IPS DF 4.7 (cell line): ENCODE measurements at regions not wholly inside any gene's neighbourhood (a gene's known extent, or its start where the extent isn't known, plus 50 kb on each side); places are given as distances from the start of the nearest gene placed in this dataset.

ENCODE experiments used
- DNase-seq: peaks from one replicate; pipeline ENCODE4 v3.0.0-alpha.2; 2013; ENCODE audit warnings: low spot score; ENCODE audit errors: extremely low read depth

DNA sequence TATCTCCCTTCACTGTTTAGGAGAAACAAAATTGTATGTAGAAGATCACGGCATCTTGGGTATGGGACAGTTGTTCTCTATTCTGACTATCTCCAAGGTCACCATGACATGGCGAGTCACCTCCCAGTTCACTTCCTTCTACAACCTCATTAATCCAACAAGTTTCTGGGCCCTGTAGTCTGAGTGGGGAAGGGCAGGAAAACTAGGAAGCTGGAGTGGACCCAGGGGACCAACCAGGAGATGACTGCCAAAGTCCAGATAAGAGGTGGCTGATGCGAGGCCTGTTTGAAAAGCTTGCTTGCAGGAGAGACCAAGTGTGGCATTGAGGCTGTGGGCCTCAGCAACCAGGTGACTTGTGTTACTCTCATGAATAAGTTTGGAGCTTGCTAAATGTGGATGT is 584.9 kb downstream of the TNS3 start:
- DNase-seq: no peak

DNA sequence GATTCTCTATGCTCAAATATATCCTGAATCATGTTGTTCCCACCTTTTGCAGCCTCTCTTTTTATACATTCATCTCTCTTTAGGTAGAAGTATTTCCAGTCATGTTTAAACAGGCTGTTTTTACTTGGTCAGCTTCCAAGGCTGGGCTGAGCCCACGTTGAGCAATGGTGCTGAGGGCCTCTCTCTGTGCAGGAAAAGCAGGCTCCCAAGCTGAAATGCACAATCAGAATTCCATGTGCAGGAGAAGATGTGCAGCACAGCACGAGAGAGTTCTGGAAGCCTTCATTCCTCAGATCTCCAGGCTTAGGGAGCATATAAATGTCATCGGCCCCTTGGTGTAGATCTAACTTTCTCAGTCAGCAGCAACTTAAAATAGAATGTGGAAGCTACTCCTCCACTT is 588.5 kb downstream of the TNS3 start:
- DNase-seq: no peak

DNA sequence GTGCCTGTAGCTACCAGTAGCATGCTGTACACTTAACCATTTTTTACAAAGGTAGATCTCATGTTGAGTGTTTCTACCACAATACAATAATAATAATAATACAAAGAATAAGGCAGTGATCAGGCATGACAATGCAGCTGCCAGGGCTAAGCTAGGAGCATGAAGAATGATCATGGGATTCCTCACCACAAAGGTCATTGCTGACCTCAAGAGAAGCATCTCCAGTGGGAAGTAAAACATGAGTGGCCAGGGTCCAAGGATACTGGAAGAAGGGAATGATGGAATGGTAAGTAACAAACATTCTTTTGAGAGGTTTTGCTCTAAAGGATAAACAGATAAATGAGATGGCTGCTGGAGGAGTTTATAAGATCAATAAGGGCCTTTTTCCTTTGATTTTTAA is 591.1 kb downstream of the TNS3 start:
- no peak for DNase-seq

DNA sequence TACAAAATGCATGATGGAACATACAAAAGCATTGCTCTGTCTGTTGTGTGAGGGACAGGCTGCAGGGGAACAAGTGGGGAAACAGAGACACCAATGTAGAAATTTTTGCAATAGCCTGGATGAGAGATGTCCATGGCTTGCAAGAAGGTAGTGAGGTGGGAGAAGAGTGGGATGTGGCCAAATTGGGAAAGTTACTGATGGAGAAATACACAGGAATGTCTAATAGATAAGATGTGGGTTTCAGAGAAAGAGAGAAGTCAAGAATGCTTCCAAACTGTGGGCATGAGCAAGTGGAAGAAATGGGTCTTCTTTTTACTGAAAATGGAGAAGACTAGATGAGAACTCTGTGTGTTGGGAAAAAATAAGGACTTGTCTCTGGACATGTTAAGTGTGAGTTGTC is 592.7 kb downstream of the TNS3 start:
- DNase-seq: no peak

DNA sequence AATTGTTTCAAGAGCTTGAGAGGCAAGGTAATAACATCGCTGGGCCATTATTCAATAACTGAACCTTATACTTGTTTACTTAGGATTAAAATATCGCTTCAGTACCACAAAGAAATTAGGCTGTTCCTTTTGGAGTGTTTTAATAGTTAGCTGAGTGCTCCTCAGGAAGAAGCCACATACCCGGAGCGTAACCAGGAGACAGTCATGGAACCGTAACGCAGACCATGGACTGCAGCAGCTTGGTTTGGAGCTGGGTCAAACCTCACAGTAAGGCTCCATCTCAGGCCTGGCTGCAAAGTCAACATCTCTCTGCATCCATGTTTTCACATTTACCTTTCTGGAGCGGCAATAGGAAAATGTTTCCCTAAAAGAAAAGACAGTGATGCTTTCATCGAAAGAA is 599.0 kb downstream of the TNS3 start:
- no peak for DNase-seq

DNA sequence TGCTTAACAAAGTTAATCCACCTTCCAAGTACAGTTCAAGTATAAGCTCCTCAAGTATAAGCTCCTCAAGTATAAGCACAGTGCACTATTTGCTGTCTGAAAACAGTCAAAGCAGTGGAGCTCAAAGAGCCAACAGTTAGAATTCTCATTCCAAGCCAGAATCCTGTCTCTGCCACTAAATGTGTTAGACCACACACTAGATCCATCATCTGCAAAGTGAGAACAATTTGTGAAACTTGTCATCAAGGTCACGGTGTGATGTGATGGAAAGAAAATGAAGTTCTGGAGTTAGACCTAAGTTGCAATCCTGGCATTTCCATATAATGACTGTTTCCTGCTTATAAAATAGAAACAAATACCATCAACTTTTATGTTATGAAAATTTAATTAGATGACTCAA is 602.5 kb downstream of the TNS3 start:
- no peak for DNase-seq

DNA sequence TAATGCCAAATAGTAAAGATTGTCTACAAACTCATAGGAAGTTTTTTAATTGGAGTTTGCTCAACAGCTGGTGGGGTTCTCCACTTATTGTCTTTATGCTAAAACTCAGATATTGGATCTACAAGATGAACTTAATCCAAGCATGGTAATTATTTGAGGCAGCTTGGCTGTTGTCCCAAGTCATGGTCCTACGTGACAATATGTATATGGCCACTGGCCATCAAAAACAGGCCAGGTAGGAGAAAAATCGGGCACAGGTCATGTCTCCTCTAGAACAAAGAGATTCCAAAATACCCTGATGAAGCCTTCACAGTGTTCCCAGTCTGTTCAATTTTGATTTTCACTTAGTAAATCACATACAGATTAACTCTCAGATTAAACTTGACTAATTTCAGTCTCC is 606.4 kb downstream of the TNS3 start:
- DNase-seq: no peak

DNA sequence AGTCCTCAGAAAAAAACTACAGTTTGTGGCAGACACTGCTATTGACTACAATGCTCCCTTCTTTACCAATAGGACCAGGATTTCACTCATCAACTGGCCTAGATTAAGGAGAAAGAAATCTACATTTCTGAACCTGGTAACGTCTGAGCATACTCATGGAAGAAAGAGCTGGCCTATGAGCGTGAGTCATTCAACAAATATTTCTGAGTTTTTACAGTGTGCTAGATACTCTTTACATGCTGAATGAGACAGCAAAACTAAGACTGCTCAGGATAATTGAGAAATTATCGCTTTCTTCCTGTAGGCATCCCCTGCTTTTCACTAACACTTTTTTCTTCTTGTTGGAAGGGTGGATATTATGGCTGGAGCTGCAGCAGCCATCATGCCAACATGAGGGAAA is 609.7 kb downstream of the TNS3 start:
- no peak for DNase-seq

DNA sequence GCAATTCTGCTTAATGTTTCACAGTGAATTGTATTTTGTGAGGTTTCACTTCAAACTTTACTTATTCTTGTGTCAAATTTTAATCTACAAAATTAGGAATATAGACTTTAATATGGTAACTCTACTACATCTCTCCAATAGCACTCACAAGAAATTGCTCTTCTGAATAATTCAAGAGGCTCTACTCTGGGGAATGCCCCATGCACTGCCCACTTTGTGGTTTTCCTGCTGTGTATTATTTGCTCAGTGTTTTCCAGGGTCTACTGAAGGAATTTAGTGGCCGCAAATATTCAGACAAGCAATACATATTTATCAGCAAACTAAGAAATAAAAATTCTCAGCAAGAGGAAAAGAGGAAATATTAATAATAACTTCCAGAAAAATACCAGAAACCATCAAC is 611.4 kb downstream of the TNS3 start:
- DNase-seq: no peak

DNA sequence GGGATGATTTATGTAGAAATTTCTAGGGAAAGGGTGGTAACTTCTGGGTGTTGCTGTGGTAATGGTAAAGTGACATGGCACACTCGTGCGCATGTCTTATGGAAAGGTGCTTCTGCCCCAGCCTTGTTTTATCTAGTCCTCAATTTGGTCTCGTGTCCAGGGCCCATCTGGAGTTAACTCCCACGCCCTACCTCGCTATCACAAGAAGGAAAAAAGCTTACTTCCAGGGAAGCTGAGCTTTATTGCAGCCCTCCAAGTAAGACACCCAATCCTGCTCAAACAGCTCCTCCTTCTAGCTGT is 611.8 kb downstream of the TNS3 start:
- no peak for DNase-seq

DNA sequence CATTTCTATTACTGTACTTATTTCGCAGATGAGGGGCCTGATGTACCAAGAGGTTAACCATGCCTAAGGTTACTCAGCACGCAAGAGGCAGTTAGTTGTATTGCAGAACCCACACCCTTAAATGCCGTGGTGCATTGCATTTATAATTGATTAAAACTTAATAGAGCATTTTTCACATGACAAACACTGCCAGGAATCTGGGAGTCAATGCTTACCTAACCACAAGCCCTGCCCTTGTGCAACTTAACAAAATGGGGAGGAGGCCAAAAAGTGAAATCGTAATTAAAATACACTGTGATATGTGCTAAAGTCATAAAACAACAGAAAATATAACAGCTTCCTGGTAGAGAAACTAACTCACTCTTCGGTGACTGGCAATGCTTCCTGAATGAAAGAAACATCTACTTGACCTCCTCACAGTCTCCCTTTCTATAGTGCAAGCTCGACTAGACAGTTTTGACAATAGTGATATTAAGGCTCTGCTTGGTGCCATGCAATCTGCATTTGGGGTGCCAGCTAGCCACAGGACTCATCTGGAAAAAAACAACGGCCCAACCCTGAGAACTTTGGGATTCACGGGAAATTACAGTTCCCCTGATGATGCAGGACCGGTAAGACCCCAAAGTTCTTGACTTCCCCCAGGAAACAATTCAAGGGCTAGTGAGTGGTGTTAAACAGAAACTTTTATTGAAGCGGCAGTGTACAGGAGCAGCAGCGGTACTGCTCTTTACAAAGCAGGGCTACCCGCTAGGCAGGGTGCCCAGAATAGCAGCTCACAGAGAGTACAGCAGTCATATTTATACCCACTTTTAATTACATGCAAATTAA is 612.4 kb downstream of the TNS3 start:
- no peak for DNase-seq

DNA sequence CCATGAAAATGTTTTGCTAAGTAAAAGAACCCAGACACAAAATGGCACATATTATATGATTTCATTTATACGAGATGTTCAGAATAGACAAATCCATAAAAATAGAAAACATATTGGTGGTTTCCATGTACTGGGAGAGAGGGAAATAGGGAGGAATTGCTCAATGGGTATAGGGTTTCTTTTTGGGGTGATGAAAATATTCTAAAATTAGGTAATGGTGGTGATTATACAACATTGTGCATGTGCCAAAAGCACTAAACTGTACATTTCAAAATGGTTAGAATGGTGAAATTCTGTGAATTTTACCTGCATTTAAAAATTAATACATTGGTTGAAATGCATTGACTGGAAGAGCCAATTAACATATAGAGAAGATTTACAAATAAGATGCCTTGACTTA is 613.9 kb downstream of the TNS3 start:
- DNase-seq: no peak

DNA sequence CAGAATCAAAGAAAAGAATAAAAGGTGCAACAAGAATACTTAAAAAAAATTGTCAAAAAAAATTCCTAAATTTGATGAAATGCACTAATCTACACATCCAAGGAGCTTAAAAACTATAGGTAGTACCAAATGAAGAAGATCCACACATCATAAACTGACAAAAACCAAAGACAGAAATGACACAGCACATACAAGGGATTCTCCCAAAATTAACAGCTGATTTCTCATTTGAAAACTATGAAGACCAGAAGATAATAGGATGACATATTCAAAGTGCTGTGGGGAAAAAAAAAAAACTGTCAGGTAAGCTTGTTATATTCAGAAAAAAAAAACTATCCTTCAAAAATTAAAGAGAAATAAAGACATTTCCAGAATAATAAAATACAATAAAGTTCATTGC is 618.2 kb downstream of the TNS3 start:
- no peak for DNase-seq

DNA sequence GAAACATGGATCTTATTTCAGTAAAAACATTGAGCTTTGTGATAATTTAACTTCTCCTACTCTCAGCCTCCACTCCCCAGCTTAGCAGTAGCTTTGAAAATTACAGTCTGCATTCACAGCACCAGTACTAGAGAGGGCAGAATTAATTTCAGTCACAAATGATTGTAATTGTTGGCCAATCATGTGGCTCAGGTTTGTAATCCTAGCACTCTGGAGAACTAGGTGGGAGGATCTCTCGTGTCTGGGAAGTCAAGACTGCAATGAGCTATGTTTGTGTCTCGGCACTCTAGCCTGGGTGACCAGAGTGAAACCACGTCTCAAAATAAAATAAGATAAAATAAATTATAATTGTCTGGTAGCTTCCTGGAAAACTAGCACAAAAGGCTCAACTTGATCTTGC is 620.9 kb downstream of the TNS3 start:
- DNase-seq: no peak

DNA sequence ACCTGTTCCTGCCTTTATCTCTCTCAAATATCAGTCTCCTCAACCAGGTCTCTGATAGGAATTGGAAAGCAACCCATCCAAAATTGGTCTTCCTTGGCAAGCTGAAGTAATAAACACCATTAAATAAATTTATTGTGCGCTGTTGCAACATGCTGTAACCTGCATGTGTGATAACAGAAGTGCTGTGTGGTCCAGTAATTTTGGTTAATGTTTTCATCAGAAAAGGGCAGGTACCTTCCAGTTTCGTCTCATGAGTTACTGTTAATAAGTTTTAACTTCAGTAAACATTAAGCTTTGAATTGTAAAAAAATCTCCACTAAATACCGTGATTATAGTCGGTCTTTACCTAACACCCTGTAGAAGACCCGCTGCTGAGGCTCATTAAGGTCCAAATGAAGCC is 624.7 kb downstream of the TNS3 start:
- DNase-seq: no peak

DNA sequence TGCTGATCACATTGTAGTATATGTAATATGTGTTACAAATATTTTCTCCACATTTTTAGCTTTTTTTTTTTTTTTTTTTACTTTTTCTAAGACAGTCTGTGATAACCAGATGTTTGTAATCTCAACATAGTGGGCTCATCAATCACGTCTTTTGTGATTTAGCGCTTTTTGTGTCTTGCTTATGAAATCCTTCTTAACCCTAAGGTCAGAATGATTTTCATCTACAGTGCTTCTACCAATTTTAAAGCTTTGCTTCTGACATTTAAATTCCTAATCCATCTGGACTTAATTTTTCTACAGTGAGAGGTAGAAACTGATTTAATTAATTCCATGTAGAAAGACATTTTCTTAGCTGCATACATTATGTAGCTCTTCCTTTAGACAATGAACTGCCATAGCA is 626.4 kb downstream of the TNS3 start:
- DNase-seq: no peak

DNA sequence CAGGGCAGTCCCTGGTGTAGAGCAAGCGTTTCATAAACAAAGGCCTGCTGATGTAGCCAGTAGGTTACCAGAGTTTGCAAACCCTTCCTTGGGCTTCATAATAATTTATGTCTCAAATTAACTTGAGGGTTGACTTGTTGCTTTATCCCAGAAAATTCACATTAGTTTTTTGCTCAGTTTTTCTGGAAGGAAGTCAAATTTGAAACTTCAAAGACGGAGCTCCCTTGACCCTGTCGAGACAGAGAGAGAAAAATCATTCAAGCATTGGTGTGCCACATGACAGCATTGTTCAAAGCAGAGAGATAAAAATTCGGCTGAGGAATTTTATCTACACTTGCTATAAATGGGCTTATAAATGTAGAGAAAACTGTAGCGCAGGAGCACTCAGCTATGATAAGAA is 627.7 kb downstream of the TNS3 start:
- DNase-seq: no peak

DNA sequence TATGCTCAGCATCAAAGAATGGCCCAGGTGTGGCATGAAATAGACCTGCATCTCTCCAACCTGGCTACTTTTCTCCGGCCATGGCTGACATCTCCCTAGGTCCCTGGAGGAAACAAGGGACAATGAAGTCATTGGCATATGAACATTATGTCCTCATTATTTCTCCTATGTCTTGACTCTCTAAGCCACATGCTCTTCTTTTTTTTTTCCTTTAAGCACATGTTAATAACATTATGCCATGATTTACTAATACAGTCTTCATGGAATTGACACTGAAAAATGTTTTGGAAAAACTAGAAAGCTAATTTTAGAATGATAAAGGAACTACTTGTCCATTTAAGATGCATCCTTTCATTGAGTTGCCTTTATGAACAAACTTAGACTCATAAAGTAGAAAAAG is 628.9 kb downstream of the TNS3 start:
- DNase-seq: no peak

DNA sequence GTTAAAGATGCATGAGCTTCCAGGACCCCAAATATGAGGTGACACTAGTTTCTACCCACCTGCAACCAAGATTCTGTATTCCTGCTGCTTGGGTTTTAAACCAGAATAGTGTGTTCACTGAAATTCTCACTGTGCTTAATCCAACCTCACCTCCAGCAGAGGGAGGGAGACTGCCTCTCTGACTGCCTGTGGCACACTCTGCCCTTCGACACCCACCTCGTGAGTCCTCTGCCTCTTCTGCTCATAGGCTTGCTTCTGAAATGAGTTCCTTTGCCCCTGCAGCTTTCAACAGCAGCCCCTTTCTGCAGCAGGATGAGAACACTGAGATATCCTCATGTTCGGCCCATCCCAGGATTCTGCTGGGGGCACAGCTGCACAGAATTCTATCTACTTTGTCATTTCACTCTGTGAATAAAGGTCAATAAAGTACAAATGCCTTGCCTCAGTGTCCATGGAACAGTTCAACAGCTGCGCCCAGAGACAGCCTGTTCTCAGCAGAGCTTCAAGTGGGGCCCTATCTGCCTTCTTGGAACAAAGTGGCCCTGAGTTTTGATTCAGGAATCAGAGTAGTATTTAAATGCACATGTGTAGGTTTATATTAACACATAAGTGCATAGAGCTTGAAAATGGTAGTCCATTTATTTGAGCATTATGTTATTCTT is 632.5 kb downstream of the TNS3 start:
- no peak for DNase-seq

DNA sequence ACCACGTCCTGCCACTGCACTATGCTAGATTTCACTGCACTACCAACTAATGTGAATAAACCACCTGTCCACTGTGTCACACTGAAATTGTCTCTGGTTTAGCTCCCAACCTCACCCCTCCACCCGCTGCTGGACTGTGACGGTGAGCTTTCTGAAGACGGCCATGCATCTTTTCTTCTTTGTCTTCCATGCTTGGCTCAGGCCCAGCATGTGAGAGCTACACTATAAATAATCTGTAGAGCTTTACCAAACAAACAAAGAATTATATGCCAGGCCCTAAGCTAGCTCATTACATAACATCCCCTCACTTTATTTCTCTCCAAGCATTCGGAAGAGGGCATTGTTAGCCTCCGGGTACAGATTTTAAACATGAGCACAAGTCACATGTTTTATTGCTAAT is 633.2 kb downstream of the TNS3 start:
- no peak for DNase-seq

DNA sequence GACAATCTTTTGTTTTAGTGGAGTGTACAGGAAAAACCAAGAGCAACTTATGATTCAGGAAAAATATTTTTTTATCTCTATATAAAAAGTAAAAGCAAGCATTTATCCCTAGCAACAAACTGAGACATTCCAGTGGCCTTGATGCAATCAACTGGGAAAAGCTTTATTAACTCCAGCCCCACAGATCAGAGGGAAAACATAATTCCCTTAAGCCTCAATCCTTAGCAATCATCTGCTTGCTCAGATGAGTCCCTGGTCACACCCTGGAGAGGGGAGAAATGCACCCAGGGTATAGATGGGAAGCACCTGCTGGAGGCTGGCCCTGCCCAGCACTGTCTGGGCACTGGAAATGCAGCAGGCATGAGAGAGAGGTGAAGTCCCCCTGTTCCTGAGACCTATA is 636.6 kb downstream of the TNS3 start:
- DNase-seq: no peak

DNA sequence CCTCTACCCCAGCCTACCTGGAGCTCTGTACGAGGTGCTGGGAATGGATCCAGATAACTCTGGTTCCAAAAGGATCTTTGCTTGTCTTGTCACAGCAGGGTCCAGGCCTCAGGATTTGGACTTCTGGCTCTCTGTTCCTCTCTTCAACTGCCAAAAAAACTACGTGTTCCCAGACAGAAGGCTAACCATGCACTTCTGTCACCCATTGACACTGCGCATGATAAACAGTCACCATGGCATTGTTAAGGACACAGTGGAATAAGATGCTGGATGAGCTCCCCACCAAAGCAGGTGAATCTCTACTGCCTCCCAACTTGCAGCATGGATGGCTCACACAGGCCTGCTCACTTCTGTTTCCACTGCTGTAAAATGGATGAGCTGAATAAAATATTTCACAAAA is 637.9 kb downstream of the TNS3 start:
- no peak for DNase-seq

DNA sequence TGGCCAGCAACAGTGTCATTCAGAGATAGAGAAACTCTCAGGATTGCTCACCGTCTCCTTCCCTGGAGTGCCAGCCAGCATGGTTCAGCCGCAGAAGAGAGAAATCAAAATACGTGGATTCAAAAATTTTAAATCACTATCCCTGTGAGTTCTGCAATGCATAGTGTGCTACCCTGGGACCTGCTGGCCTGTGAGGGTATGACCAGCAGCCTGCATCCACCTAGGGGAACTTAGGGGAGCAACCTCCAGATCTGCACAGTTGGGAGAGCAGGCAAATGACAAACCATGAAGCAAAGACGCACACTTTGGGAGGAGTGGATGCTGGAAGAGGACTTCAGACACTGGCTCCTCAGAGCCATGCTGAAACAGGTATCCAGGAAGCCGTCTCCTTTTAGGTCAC is 639.3 kb downstream of the TNS3 start:
- DNase-seq: no peak

DNA sequence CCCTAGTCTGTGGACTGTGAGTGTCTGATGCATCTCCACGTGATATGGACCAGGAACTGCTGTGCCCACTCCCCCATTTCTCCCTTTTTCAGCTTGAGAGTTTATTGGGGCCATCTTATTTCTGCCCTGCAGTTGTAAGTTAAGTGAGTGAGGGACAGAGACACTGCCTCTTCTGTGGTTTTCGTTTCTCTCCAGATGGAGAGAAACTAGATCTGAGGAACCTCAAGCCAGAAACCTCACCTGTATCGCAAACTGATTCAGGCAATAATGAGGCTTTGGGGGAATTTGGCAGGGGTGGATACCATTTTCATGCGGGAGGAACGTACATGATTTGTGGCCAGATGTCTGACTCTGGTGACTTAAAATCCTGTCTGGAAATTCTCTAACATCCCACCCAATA is 641.7 kb downstream of the TNS3 start:
- no peak for DNase-seq
